Hippocampal formation (tissue), 2 donors: ENCODE measurements at regions not wholly inside any gene's neighbourhood (a gene's known extent, or its start where the extent isn't known, plus 50 kb on each side); places are given as distances from the start of the nearest gene placed in this dataset.
"Not testable (repeated sequence)": the region's sequence is repeated elsewhere in the genome, so short reads cannot be mapped to it uniquely, and the experiment has no call there.

Experiments used
- DNase-seq, 2 donors: peaks; one replicate each; lab custom pipeline; 2025; lab: John Stamatoyannopoulos, UW

DNA sequence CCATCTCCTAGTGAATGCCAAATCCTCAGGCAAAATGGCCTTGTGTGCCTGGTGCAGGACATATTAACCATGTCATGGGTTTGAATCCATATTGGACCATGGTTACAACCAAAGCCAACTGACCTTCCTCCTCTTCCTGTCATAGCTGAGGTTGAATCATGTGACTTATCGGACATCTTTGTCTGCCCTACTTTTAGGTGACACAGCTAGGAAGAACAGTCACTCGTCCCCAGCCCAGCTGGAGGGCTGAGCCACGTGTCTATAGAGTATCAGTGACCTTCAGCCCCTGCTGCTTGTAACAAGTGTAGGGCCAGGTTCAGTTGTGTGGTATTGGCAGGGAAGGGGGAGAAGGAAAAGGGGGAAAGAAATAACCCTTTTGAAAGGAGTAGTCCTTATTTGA lies 225.2 kb downstream of the KTN1 start:
- DNase-seq: no peak

DNA sequence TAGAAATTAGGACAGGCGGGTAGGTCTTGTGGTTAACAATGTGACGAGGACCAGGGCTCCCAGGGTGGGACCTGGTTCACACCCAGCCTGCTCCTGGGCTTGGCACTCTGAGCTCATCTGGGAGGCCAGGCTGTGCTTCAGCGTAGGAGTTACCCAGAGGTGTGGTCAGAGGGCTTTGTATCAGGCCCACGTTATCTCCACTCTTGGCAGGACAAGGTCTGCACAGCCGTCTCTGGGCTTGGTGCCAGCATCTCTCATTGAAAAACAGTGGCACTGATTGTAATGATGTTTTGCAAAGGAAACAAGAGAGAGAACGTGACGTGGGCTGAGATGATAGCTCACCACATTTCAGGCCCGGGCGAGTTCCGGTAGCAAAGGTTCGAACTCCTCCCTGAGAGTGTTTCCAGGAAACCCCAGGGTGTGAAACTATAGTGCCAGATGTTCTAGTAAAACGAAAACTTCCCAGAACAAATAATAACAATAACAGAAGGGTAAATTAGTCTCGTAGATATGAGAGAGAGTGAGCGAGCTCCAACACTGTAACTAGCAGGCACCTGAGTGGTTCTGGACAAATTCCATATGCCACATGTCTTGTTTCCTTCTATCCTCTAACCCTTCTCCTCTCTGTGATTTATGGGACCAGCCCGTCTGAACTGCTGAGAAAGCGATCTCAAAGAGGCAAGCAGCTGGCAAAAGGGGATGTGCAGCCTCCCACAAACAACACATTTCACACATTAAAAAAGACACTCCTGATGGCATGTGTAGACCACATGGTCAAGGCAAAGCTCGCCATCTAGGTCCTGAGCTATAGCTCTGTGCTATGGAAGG lies 227.3 kb downstream of the KTN1 start:
- no peak for DNase-seq

DNA sequence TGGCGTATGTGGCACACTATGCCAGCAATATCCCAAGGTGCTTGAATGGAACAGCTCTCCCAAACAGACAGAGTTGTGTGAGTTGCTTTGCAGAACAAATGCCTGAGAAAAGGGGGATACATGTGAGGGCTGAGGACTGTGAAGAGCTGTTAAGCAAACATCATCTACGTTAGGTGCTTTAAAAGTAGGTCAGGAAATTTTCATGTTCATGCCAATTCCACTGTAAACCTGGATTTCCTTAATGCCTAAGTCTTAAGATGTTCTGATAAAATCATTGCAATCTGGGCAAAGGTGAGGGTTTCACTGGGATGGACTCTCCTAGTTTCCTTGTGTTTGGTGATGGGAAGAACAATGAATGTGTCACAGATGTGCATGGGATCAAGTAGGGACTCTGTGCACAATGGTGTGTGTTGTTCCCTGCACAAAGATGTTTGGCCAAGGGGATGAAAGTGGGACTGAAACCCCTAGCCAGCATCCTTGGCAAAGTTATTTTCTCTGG lies 227.9 kb downstream of the KTN1 start:
- no peak for DNase-seq

DNA sequence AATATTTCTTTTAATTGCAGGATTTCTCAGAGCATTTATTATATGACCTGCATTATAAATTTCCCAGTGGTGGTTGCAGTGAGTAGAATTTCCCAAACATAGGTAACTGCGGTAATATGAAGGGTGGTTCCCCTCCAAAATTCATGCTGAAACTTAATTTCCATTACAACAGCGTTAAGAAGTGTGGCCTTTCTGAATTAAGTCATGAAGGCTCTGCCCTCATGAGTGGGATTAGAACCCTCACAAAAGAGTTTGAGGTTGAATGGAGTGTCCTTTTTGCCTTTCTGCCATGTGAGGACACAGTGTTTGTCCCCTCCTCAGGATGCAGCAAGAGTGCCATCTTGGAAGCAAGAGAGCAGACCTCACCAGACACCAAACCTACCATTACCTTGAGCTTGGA lies 233.6 kb downstream of the KTN1 start:
- DNase-seq: no peak

DNA sequence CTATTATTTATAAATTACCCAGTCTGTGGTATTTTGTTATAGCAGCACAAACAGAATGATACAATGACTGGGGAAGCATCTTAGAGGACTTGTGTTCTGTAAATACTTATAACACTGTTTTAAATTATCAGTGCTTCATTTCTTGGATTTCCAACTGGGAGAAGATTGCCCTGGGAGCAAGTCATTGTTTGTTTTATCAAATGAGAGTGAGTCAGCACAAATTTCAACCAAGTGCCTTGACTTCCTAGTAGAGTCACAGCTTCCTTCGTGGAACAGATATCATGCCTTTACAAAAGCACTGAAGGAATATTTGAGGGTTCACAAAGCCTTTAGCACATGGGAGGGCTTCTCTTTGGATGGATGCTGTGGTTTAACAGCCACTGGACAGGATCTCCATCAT lies 234.1 kb downstream of the KTN1 start:
- DNase-seq: no peak

DNA sequence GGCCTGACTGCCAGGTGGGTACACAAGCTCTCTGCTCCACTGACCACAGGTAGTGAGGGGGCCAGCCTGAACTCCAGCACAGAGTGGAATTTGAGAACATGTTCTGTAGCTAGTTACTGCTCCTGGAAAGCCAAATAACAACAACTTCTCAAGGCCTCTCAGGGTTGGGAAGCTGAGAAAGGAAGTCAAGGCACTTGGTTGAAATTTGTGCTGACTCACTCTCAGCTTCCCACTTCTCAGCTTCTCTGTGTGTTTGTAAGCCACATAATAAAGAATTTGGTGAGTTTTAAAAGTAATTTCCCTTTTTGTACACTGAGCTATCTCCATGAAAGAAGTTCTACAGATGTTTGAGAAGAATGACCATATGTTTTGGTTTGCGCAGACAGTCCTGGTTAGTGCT lies 234.9 kb downstream of the KTN1 start:
- DNase-seq: no peak

DNA sequence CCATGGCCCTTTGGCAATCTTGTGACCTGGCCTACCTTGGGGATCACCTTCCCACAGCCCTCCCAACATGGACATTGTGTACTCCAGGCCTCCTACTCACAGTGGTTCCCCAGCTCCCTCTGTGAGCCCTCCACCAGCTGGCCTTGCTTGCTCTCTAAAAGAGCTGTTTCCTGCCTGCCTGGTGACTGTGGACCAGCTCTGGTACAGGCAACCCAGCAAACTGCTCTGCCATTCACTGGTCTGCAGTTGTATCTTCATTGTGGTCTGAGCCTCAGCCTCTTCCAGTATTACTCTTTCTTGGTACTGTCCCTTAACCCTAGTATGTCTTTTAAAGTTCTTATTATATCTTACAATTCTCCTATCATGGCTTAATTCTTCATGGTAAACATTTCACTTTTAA lies 236.2 kb downstream of the KTN1 start:
- no peak for DNase-seq

DNA sequence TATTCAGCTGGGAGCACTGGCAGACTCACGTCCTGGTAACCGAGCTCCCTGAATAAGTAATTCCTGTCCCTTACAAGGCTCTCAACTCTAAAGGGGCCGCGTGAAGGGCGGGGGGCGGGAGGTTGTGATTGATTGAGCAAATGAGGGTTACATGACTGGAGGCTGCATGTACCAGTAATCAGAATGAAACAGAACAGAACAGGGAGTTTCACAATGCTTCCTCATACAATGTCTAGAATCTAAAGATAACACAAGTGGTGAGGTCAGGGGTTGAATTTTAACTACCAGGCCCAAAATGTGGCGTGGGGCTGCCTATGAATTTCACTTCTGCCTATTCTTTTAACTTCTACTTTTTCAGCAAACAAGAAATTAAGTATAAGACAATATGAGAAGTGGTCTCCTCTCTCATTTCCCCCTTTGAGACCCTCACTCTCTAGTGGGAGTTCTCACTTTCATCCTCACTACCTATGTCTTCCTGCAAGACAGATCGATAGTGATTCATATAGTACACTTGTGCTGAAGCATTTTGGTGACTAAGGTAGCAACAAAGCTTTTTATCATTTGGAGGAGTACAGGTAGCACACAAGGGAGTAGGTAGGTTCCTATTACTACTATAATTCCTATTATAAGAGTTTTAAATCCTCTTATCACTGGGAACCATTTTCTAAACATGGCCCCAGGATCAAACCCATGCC lies 239.8 kb downstream of the KTN1 start:
- DNase-seq: no peak

DNA sequence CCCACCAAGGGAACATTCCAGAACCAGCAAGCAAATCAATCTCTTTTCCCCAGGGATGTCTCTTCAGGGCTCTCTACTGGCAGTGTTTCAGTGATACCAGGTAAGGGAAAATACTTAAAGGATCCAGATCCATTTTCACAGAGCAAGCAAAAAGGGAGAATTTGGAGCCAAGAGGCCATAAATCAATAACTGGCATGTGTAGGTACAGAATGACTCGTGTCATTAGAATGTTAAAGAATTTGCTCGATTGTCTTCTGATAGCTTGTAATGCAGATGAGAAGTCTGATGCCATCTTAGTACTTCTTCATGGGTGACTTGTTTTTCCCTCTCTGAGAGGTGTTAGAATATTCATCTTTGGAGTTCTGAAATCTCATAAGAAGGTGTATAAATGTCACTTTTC lies 242.9 kb downstream of the KTN1 start:
- DNase-seq: no peak

DNA sequence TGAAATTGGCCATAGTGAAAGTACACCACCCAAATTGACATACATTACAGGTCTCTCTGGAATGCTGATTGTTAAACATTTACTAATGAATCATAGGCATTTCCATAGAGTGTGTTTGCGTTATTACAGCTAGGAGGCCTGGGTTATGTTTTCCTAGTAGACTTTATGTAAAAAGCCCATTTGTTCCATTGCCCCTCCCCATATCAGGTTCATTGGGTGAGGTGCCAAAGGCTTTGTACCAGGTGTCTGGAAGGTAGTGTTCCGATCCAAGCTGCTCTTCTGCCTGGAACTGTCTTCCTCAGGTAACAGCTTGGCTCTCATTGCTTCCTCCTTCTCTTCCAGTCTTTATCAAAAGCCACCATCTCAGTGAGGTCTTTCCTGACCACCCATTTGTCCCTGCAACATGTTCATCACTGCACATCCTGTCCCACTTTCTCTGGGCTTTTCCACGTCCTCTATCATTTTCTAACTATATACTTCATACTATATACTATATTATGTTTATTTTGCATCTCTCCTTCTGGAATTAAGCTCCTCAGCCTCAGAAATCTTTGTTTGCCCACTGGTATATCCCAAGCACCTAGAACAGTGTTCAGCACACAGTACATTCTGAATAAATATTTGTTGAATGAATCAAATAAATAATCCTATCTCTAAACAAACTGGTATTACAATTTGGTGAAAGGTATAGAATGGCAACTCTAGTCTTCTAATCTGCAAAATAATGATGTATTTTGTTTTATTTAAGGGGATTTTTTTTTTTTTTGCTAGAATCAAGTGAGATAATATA lies 252.3 kb downstream of the KTN1 start:
- DNase-seq: no peak

DNA sequence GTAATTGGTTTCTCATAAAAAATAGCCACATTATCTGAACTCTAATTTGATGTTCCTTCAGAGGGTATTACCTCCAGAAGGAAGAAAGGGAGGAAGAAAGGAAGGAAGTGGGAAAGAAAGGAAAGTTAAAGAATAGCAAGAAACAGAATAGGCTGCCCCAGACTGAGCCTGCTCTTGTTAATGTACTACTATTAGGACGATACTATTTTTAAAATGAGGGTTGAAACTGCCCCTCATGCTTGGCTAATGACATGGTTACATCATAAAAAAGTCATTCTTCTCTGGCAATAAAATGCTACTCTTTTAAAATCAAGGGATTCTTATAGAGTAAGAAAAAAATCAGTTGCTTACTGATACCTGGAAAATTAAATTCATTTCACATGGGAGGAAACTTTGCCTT lies 253.0 kb downstream of the KTN1 start:
- DNase-seq: no peak

DNA sequence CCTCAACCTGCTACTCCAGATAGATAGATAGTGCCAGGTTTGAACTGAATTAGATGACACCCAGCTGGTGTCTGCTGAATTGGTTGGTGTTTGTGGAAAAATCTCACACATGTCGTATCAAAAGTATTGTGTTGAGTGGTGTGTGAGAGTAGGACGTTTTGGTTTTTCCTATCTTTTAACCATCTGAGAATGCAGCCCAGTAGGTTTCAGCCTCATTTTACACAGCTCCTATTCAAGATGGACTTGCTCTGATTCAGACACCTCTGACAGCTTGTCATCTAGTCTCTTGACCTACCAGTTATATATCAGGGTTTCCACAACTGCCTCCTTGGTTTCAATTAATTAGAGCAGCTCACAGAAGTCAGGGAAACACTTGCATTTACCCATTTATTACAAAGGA lies 254.4 kb downstream of the KTN1 start:
- no peak for DNase-seq

DNA sequence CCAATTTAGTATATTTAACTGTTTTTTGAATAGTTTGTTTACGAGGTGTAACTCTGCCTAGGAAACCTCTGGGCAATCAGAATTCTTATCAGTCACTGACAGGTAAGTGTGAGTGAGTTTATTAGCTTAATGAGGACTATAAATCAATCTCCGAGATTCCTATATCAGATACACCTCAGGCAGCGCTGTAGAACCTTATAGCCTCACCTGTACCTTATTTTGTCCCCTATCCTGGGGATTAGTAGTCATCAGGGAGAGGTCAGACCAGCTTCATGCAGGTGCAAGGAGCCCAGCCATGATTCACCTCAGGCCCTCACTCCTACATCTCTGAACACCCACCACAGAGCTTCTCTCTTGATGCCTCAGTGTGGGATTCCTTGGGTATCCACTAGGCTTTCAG lies 256.0 kb downstream of the KTN1 start:
- no peak for DNase-seq

DNA sequence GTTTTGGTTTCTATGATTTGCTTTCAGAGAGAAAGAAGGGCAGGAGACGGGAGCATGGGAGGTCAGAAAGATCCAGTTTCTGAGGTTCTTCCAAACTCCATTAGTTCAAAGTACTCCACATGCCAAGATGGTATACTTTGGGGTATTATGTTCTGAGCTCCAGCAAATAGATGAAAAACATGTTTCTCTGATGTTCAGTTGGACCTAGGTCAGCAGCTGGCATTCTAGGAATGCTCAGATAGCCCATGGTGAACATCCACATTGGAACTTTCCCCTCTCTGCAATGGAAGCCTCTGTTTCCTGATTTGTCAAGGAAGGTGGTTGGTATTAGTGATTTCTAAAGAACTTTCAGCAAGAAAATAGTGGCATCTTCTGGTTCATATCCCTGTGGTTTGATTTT lies 257.5 kb downstream of the KTN1 start:
- no peak for DNase-seq

DNA sequence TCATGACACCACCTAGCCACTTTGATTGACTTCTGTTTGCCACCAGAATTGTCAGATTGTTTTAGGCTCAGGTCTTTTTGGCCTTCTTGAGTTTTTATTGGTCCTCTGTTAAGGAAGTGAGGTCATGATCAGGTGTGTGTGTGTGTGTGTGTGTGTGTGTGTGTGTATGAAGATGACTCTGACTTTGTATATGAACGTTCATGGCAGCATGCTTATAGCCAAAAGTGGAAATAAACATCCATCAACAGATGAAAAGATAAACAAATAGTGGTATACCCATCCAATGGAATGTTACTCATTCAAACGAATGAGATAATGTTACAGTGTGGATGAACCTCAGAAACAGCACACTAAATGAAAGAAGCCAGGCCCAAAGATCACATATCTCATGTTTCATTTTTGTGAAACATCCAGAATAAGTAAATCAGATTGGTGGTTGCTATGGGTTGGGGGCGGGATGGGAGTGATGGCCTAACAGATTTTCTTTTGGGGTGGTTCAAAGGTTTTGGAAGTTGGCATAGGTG lies 258.6 kb downstream of the KTN1 start:
- no peak for DNase-seq

DNA sequence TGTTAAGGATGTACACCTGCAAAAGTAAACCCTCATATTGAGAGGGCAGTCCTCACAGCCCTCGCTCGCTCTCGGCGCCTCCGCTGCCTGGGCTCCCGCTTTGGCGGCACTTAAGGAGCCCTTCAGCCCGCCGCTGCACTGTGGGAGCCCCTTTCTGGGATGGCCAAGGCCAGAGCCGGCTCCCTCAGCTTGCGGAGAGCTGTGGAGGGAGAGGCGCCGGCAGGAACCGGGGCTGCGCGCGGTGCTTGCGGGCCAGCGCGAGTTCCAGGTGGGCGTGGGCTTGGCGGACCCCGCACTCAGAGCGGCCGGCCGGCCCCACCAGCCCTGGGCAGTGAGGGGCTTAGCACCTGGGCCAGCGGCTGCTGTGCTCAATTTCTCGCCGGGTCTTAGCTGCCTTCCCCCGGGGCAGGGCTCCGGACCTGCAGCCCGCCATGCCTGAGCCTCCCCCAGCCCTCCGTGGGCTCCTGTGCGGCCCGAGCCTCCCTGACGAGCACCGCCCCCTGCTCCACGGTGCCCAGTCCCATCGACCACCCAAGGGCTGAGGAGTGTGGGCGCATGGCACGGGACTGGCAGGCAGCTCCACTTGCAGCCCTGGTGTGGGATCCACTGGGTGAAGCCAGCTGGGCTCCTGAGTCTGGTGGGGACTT lies 259.4 kb downstream of the KTN1 start:
- DNase-seq: not testable (repeated sequence)

DNA sequence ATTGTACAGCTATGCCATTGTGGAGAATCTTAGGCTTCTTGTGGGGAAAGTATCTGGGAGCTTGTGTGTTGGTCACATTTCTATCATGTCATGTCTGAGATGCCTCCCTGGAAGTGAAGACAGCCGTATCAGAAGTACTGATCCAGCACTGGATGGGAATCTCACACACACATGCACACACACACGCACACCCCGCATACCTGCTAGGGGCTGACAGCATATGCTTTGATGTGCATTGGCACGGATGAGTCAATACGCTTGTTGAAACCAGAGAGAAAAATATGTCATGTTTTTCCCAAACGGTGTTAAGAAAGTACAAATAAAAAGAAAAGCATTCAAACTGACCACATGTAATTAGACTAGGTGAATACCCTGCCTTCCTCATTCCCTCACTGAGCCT lies 260.8 kb downstream of the KTN1 start:
- no peak for DNase-seq

DNA sequence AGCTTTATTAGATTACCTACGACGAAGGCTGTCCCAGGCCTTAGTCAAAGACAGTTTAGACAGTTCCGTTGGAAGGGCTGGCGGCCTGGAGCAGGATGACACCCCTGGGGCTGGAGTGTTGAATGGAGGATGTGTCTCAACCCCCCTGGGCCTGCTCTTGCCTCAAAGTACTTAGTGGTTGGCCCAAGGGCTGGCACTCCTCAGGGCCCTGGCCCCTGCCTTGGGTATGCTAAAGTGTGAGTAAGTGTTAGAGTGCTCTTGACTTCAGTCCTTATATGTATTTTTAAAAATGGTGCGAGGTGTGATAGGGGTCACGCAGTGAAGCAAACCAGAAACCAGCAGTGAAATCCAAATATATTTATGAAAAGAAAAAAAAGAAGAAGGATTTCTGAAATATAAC lies 261.6 kb downstream of the KTN1 start:
- DNase-seq: no peak

DNA sequence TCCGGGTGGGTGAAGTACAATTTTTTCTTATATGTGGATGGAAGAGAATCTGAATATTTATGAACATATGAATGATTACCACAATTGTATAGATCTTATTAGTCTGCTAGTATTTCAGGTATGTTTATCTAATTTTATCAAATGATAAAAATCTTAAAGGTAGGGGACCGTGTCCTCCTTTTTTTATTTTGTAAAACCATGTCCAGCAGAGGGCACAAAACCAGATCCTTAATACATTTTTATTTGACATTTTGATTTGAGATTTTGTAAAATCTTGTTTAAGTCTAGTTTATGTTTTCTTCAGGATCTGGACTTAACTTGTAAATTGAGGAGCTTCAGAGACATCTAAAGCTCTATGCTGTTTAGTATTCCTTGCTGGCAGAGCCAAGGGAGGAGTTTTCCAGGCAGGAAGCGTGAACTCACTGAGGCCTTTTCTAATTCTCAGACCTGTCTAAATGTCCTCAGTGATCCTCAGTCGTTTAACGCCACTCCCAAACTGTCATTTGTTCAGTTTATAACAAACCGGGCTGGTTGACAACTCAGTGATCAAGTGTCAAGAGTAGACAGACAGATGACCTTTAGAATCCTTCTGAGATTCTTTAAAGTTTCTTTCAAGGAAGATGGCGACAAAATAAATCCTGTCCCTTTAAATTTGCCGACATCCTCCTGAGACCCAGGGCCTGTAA lies 263.9 kb downstream of the KTN1 start:
- no peak for DNase-seq

DNA sequence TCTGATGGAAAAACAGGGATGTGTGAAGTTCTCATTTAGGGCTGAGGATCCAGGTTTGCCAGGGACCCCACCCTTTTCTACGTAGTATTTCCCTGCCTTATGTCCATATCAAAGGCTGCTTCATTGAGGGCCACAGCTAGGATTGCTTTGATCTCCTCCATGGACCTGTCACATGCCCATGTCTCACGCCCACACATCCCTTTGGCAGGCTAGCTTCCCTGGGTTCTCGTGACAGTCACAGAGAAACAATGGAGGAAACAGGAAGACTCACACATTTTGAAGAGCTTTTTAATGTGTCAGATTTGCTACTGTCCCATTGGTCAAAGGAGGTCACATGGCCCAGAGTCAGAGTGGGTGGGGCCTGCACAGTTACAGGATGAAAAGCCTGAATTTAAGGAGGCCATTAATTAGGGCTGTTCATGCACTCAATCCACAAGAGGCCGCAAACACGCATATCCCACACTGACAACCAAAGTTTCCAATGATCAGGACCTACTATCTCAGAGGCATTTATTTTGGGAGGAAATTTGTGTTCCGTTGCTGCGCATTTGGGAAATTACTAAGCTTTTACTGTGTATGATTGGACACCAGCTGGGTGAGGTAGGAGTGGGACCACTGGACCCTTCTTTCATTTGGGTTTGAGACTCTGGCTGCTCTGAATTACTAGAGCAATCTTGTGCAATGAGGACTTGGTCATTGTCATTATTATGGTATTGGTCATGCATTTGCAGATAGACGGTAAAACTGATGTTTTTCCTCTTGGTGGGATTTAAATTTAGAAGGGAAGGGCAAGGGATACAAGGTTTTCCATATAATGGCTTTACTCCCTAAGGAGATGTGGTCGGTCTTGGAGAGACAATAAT lies 266.2 kb downstream of the KTN1 start:
- DNase-seq: no peak
